H1 (cell line): ENCODE measurements at regions not wholly inside any gene's neighbourhood (a gene's known extent, or its start where the extent isn't known, plus 50 kb on each side); places are given as distances from the start of the nearest gene placed in this dataset.

Experiments
- CHD1 ChIP-seq: IDR thresholded peaks from 2 replicates; pipeline ENCODE4 v1.6.1; 2012; ENCODE audit warnings: low read depth, low read length, improper control_type of control experiment
- GABPA ChIP-seq: IDR thresholded peaks from 2 replicates; pipeline ENCODE4 v1.6.1; 2011; ENCODE audit warnings: mild to moderate bottlenecking, low read length, moderate library complexity, borderline replicate concordance; ENCODE audit not compliant: insufficient read depth
- HDAC6 ChIP-seq: IDR thresholded peaks from one replicate; pipeline ENCODE4 v1.7.1; 2012; ENCODE audit warnings: low read depth, mild to moderate bottlenecking, inconsistent platforms, low read length, moderate library complexity
- RXRA ChIP-seq: IDR thresholded peaks from 2 replicates; pipeline ENCODE4 v1.6.1; 2011; ENCODE audit warnings: low read depth, mild to moderate bottlenecking, low read length, moderate library complexity; ENCODE audit not compliant: insufficient read depth
- TBP ChIP-seq: IDR thresholded peaks from 2 replicates; pipeline ENCODE4 v1.6.1; 2011; ENCODE audit warnings: low read depth, low read length, improper control_type of control experiment
- USF2 ChIP-seq: IDR thresholded peaks from 2 replicates; pipeline ENCODE4 v1.6.1; 2011; ENCODE audit warnings: low read length, improper control_type of control experiment

- TF ChIP-seq TBP (no peak), RXRA (no peak), HDAC6 (no peak), GABPA (no peak), USF2 (no peak), CHD1 (no peak)
Measured at GRCh38 chr1:77623066-77623465, 59.4 kb downstream of the ZZZ3 start (continued).
